Stimulated activated CD8-positive, alpha-beta memory T cell treated with anti-CD3 and anti-CD28 coated beads, Interleukin-12 subunit alpha, Interleukin-12 subunit beta, amount 100 ng/mL, for 24 hours (primary cell): ENCODE measurements at regions not wholly inside any gene's neighbourhood (a gene's known extent, or its start where the extent isn't known, plus 50 kb on each side); places are given as distances from the start of the nearest gene placed in this dataset.
"Not testable (repeated sequence)": the region's sequence is repeated elsewhere in the genome, so short reads cannot be mapped to it uniquely, and the experiment has no call there.

ENCODE experiments used
- DNase-seq: peaks from one replicate; pipeline ENCODE4 v3.0.0-alpha.2; 2020; ENCODE audit errors: extremely low read depth

GRCh38 chr2:192394605-192395004 lies 199.9 kb upstream of the TMEFF2 start:
- no peak for DNase-seq

- no peak for DNase-seq
Observed at GRCh38 chr2:192391041-192391440, 196.3 kb upstream of the TMEFF2 start.

- no peak for DNase-seq
Observed at GRCh38 chr2:192390401-192390800, 195.7 kb upstream of the TMEFF2 start.

- DNase-seq, result not testable (repeated sequence)
Observed at GRCh38 chr2:192384191-192384590, 189.5 kb upstream of the TMEFF2 start.

- no peak for DNase-seq
Observed at GRCh38 chr2:192381082-192381481, 186.3 kb upstream of the TMEFF2 start.

- DNase-seq, result no peak
Observed at GRCh38 chr2:192379736-192380135, 185.0 kb upstream of the TMEFF2 start.

- DNase-seq, result no peak
Observed at GRCh38 chr2:192377173-192377572, 182.4 kb upstream of the TMEFF2 start.

GRCh38 chr2:192373754-192374153 lies 179.0 kb upstream of the TMEFF2 start:
- DNase-seq, result no peak

GRCh38 chr2:192373221-192373620 lies 178.5 kb upstream of the TMEFF2 start:
- DNase-seq, result no peak

GRCh38 chr2:192369969-192370368 lies 175.2 kb upstream of the TMEFF2 start:
- no peak for DNase-seq

GRCh38 chr2:192357217-192357616 lies 162.5 kb upstream of the TMEFF2 start:
- no peak for DNase-seq

GRCh38 chr2:192354512-192355244 lies 159.9 kb upstream of the TMEFF2 start:
- DNase-seq, result no peak

GRCh38 chr2:192347542-192347941 lies 152.8 kb upstream of the TMEFF2 start:
- no peak for DNase-seq

GRCh38 chr2:192345287-192345686 lies 150.6 kb upstream of the TMEFF2 start:
- no peak for DNase-seq

GRCh38 chr2:192333642-192334041 lies 138.9 kb upstream of the TMEFF2 start:
- no peak for DNase-seq

GRCh38 chr2:192328297-192328696 lies 133.6 kb upstream of the TMEFF2 start:
- DNase-seq, result no peak

- no peak for DNase-seq
Observed at GRCh38 chr2:192327576-192327975, 132.8 kb upstream of the TMEFF2 start.

- DNase-seq, result no peak
Observed at GRCh38 chr2:192315543-192315942, 120.8 kb upstream of the TMEFF2 start.

- DNase-seq, result no peak
Observed at GRCh38 chr2:192314800-192315481, 120.2 kb upstream of the TMEFF2 start.

GRCh38 chr2:192313773-192314172 lies 119.0 kb upstream of the TMEFF2 start:
- DNase-seq, result no peak

- no peak for DNase-seq
Observed at GRCh38 chr2:192311701-192312460, 117.1 kb upstream of the TMEFF2 start.

GRCh38 chr2:192307530-192307929 lies 112.8 kb upstream of the TMEFF2 start:
- no peak for DNase-seq

GRCh38 chr2:192298664-192299063 lies 103.9 kb upstream of the TMEFF2 start:
- DNase-seq, result no peak
